ENCODE measurements at regions not wholly inside any gene's neighbourhood (a gene's known extent, or its start where the extent isn't known, plus 50 kb on each side); places are given as distances from the start of the nearest gene placed in this dataset.
"Not testable (repeated sequence)": the region's sequence is repeated elsewhere in the genome, so short reads cannot be mapped to it uniquely, and the experiment has no call there.

GRCh38 chr2:35503738-35504199 lies 851.8 kb upstream of the CRIM1 start:
- no peaks in the 10 kb centered on the region for H3K4me1 ChIP-seq
- H3K4me3 ChIP-seq, result no peak overlapping the region
- no peak overlapping the region for H3K27ac ChIP-seq
- ATAC-seq (no peak), FAIRE-seq (no peak), DNase-seq (no peak)
- no peaks in the 10 kb centered on the region for H3K36me3 ChIP-seq
- no peaks in the 10 kb centered on the region for H3K9me3 ChIP-seq
- 78 to 82% methylated on average over 1 of the region's 1 CpG for WGBS, 2 donors
- no peak for TF ChIP-seq CTCF (IDR thresholded peaks at IDR 0.05)
- intact Hi-C loops (cut with DNase I), result no loop called here
- H3K27me3 ChIP-seq, result no peaks in the 10 kb centered on the region

- ATAC-seq, result no peak
- H3K27ac ChIP-seq, result no peak overlapping the region
- no peak for TF ChIP-seq CTCF (IDR thresholded peaks at IDR 0.05)
- H3K27me3 ChIP-seq, result peaks cover 0 to 3% (median 0%) of the 10 kb centered on the region in 4 donors
- no peaks in the 10 kb centered on the region for H3K36me3 ChIP-seq
- FAIRE-seq, result no peak
- H3K4me1 ChIP-seq, result no peaks in the 10 kb centered on the region
- intact Hi-C loops (cut with DNase I), result no loop called here
- H3K9me3 ChIP-seq, result no peaks in the 10 kb centered on the region
- no peak overlapping the region for H3K4me3 ChIP-seq
- no peak for DNase-seq
- WGBS, 2 donors, result 78 to 79% methylated on average over 3 of the region's 3 CpGs
These were observed 852.3 kb upstream of the CRIM1 start for GRCh38 chr2:35503311-35503710.

- Histone ChIP-seq H3K9me3 (no peaks in the 10 kb centered on the region), H3K27ac (no peak overlapping the region), H3K4me1 (no peaks in the 10 kb centered on the region), H3K4me3 (no peak overlapping the region), H3K36me3 (no peaks in the 10 kb centered on the region), H3K27me3 (peaks cover 0 to 4% (median 0%) of the 10 kb centered on the region in 4 donors)
- no peak for TF ChIP-seq CTCF (IDR thresholded peaks at IDR 0.05)
- WGBS, 2 donors, result 78 to 91% methylated on average over 6 of the region's 6 CpGs
- FAIRE-seq, result no peak
- intact Hi-C loops (cut with DNase I), result no loop called here
- ATAC-seq, result no peak
- DNase-seq, result no peak
These were observed 854.5 kb upstream of the CRIM1 start for GRCh38 chr2:35501076-35501475.

- Histone ChIP-seq H3K9me3 (no peaks in the 10 kb centered on the region), H3K4me3 (no peak overlapping the region), H3K27me3 (peaks cover 0 to 4% (median 0%) of the 10 kb centered on the region in 4 donors), H3K27ac (no peak overlapping the region), H3K4me1 (no peaks in the 10 kb centered on the region), H3K36me3 (no peaks in the 10 kb centered on the region)
- intact Hi-C loops (cut with DNase I), result no loop called here
- FAIRE-seq (no peak), ATAC-seq (no peak), DNase-seq (no peak)
- 69 to 75% methylated on average over 1 of the region's 1 CpG for WGBS, 2 donors
- no peak for TF ChIP-seq CTCF (IDR thresholded peaks at IDR 0.05)
These were observed 859.6 kb upstream of the CRIM1 start for GRCh38 chr2:35496022-35496421.

- Histone ChIP-seq H3K4me1 (no peaks in the 10 kb centered on the region), H3K27ac (no peak overlapping the region), H3K36me3 (no peaks in the 10 kb centered on the region), H3K4me3 (no peak overlapping the region), H3K27me3 (peaks cover 0 to 4% (median 0%) of the 10 kb centered on the region in 4 donors), H3K9me3 (no peaks in the 10 kb centered on the region)
- TF ChIP-seq CTCF (IDR thresholded peaks at IDR 0.05), result no peak
- FAIRE-seq (no peak), ATAC-seq (no peak), DNase-seq (no peak)
- intact Hi-C loops (cut with DNase I), result no loop called here
These were observed 860.4 kb upstream of the CRIM1 start for GRCh38 chr2:35495182-35495581.

GRCh38 chr2:35478121-35478520 lies 877.5 kb upstream of the CRIM1 start:
- intact Hi-C loops (cut with DNase I); FAIRE-seq: not testable (repeated sequence)

More at GRCh38 chr2:35478121-35478520, 877.5 kb upstream of the CRIM1 start:
- not testable (repeated sequence) for H3K36me3 ChIP-seq, H3K27me3 ChIP-seq, H3K27ac ChIP-seq, H3K9me3 ChIP-seq, ATAC-seq, H3K4me1 ChIP-seq, H3K4me3 ChIP-seq
- 60 to 67% methylated on average over 2 of the region's 2 CpGs for WGBS, 2 donors
- peak in 1 of 6 donors; percentile 20 for DNase-seq
